ENCODE measurements at regions not wholly inside any gene's neighbourhood (a gene's known extent, or its start where the extent isn't known, plus 50 kb on each side); places are given as distances from the start of the nearest gene placed in this dataset.

GRCh38 chr7:88599528-88599927, 160.0 kb upstream of the ZNF804B start:
- TF ChIP-seq EZH2phosphoT487 (IDR thresholded peaks at IDR 0.05; ENCODE audit: insufficient read depth, low read depth) (no peak), EZH2 (IDR thresholded peaks at IDR 0.05; ENCODE audit: insufficient read depth, poor library complexity, severe bottlenecking) (no peak)

All from GM23248 (cell line).